Neural progenitor cell (in vitro differentiated cells): ENCODE measurements at regions not wholly inside any gene's neighbourhood (a gene's known extent, or its start where the extent isn't known, plus 50 kb on each side); places are given as distances from the start of the nearest gene placed in this dataset.

Experiments used
- DNase-seq: peaks from one replicate; pipeline ENCODE4 v3.0.0-alpha.2; 2016; ENCODE audit warnings: low spot score
- H2AFZ ChIP-seq: fragments of 200-600 bp; sonication (generic); replicated peaks from 2 replicates; pipeline ENCODE4 v1.6.1; 2016; ENCODE audit warnings: antibody characterized with exemption
- H3F3A ChIP-seq: fragments of 200-600 bp; sonication (generic); 2 replicates; pipeline ENCODE4 v1.6.1; 2016; ENCODE audit warnings: antibody characterized with exemption, low read depth
- H3K27ac ChIP-seq: fragments of 200-600 bp; sonication (generic); 2 replicates; pipeline ENCODE4 v1.5.1; 2016; ENCODE audit warnings: mild to moderate bottlenecking
- H3K27me3 ChIP-seq: fragments of 200-600 bp; sonication (generic); 2 replicates; pipeline ENCODE4 v1.6.1; 2016; ENCODE audit warnings: mild to moderate bottlenecking, moderate library complexity
- H3K36me3 ChIP-seq: fragments of 200-600 bp; sonication (generic); 2 replicates; pipeline ENCODE4 v1.5.1; 2016
- H3K4me1 ChIP-seq: fragments of 200-600 bp; sonication (generic); 2 replicates; pipeline ENCODE4 v1.6.1; 2016; ENCODE audit warnings: mixed run types
- H3K4me2 ChIP-seq: fragments of 200-600 bp; sonication (generic); 2 replicates; pipeline ENCODE4 v1.6.1; 2016
- H3K4me3 ChIP-seq: fragments of 200-600 bp; sonication (generic); 2 replicates; pipeline ENCODE4 v1.5.1; 2016
- H3K79me2 ChIP-seq: fragments of 200-600 bp; sonication (generic); 2 replicates; pipeline ENCODE4 v1.6.1; 2016; ENCODE audit warnings: low read depth
- H3K9ac ChIP-seq: fragments of 200-600 bp; sonication (generic); 2 replicates; pipeline ENCODE4 v1.6.1; 2016
- H3K9me3 ChIP-seq: fragments of 200-600 bp; sonication (generic); 2 replicates; pipeline ENCODE4 v1.5.1; 2016; ENCODE audit warnings: low read depth
- H4K20me1 ChIP-seq: fragments of 200-600 bp; sonication (generic); 2 replicates; pipeline ENCODE4 v1.6.1; 2016; ENCODE audit warnings: low read depth
- H3K27ac Mint-ChIP-seq: 3 replicates; pipeline ENCODE4 v1.8.0; 2021; ENCODE audit warnings: mixed read lengths
- H3K27me3 Mint-ChIP-seq: 2 replicates; pipeline ENCODE4 v1.8.0; 2022; ENCODE audit warnings: low read depth, mild to moderate bottlenecking, inconsistent platforms, moderate library complexity, mixed read lengths; ENCODE audit not compliant: insufficient read depth
- H3K36me3 Mint-ChIP-seq: 3 replicates; pipeline ENCODE4 v1.8.0; 2021; ENCODE audit warnings: mixed read lengths
- H3K4me1 Mint-ChIP-seq: 3 replicates; pipeline ENCODE4 v1.8.0; 2021; ENCODE audit warnings: mixed read lengths
- H3K4me3 Mint-ChIP-seq: 3 replicates; pipeline ENCODE4 v1.8.0; 2021; ENCODE audit warnings: mild to moderate bottlenecking, moderate library complexity, mixed read lengths
- H3K9me3 Mint-ChIP-seq: 3 replicates; pipeline ENCODE4 v1.8.0; 2020; ENCODE audit warnings: mixed read lengths
- EZH2 ChIP-seq: fragments of 200-600 bp; sonication (generic); IDR thresholded peaks from 2 replicates; pipeline ENCODE4 v1.6.1; 2017; ENCODE audit warnings: antibody characterized with exemption, mild to moderate bottlenecking, moderate library complexity
- EZH2phosphoT487 ChIP-seq: fragments of 200-600 bp; sonication (generic); IDR thresholded peaks from 2 replicates; pipeline ENCODE4 v1.6.1; 2017; ENCODE audit warnings: antibody characterized with exemption
- TF ChIP-seq, protein P1 (sequence below): fragments of 200-600 bp; sonication (generic); IDR thresholded peaks from 2 replicates; pipeline ENCODE4 v1.5.1; 2017; ENCODE audit warnings: antibody characterized with exemption, mild to moderate bottlenecking

GRCh38 chr2:208545403-208546042 lies 138.9 kb downstream of the PTH2R start:
- Mint-ChIP-seq H3K36me3 (no peaks in the 10 kb centered on the region), H3K4me1 (no peaks in the 10 kb centered on the region), H3K9me3 (no peaks in the 10 kb centered on the region), H3K27me3 (peaks cover 2% of the 10 kb centered on the region), H3K4me3 (no peak overlapping the region), H3K27ac (peak overlapping the region; percentile 60)
- Histone ChIP-seq H3F3A (no peaks in the 10 kb centered on the region), H2AFZ (peak overlapping the region; percentile 2), H3K9ac (no peak overlapping the region), H3K4me3 (no peak overlapping the region), H4K20me1 (no peaks in the 10 kb centered on the region), H3K79me2 (no peaks in the 10 kb centered on the region), H3K4me2 (no peak overlapping the region), H3K4me1 (no peaks in the 10 kb centered on the region), H3K27me3 (no peaks in the 10 kb centered on the region), H3K9me3 (no peaks in the 10 kb centered on the region), H3K27ac (no peak overlapping the region), H3K36me3 (no peaks in the 10 kb centered on the region)
- TF ChIP-seq EZH2 (no peak), EZH2phosphoT487 (no peak)
- TF ChIP-seq, protein P1, sequence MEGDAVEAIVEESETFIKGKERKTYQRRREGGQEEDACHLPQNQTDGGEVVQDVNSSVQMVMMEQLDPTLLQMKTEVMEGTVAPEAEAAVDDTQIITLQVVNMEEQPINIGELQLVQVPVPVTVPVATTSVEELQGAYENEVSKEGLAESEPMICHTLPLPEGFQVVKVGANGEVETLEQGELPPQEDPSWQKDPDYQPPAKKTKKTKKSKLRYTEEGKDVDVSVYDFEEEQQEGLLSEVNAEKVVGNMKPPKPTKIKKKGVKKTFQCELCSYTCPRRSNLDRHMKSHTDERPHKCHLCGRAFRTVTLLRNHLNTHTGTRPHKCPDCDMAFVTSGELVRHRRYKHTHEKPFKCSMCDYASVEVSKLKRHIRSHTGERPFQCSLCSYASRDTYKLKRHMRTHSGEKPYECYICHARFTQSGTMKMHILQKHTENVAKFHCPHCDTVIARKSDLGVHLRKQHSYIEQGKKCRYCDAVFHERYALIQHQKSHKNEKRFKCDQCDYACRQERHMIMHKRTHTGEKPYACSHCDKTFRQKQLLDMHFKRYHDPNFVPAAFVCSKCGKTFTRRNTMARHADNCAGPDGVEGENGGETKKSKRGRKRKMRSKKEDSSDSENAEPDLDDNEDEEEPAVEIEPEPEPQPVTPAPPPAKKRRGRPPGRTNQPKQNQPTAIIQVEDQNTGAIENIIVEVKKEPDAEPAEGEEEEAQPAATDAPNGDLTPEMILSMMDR: no peak
- peak; percentile 47 for DNase-seq

DNA sequence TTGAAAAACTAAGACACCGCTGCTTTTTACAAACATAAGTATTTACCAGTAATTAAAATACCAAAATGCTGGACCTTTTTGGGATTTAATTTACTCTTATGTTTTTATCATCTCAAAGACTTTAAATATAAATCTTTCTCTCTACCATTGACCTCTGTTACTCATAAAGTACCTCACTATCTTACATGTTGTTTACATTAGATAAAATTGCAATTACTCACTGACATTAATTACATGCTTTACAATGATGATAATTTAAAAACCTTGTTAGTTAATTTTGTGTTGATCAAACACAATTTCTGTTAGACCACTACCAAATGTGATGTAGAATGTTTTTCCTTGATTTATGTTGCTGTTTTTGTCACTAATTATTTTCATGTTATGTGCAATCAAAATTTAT lies 139.5 kb downstream of the PTH2R start:
- Histone ChIP-seq H2AFZ (no peak overlapping the region), H3K4me3 (no peak overlapping the region), H3K9ac (no peak overlapping the region), H3K36me3 (no peaks in the 10 kb centered on the region), H3K27me3 (no peaks in the 10 kb centered on the region), H3K27ac (no peak overlapping the region), H3F3A (no peaks in the 10 kb centered on the region), H3K9me3 (no peaks in the 10 kb centered on the region), H3K4me1 (no peaks in the 10 kb centered on the region), H3K4me2 (no peak overlapping the region), H4K20me1 (no peaks in the 10 kb centered on the region), H3K79me2 (no peaks in the 10 kb centered on the region)
- no peak for DNase-seq
- H3K9me3 Mint-ChIP-seq: no peaks in the 10 kb centered on the region
- H3K36me3 Mint-ChIP-seq: no peaks in the 10 kb centered on the region
- H3K27me3 Mint-ChIP-seq: peaks cover 2% of the 10 kb centered on the region
- H3K4me1 Mint-ChIP-seq: no peaks in the 10 kb centered on the region
- TF ChIP-seq EZH2 (no peak), EZH2phosphoT487 (no peak)
- TF ChIP-seq, protein P1: no peak
- no peak overlapping the region for H3K4me3 Mint-ChIP-seq
- no peak overlapping the region for H3K27ac Mint-ChIP-seq

DNA sequence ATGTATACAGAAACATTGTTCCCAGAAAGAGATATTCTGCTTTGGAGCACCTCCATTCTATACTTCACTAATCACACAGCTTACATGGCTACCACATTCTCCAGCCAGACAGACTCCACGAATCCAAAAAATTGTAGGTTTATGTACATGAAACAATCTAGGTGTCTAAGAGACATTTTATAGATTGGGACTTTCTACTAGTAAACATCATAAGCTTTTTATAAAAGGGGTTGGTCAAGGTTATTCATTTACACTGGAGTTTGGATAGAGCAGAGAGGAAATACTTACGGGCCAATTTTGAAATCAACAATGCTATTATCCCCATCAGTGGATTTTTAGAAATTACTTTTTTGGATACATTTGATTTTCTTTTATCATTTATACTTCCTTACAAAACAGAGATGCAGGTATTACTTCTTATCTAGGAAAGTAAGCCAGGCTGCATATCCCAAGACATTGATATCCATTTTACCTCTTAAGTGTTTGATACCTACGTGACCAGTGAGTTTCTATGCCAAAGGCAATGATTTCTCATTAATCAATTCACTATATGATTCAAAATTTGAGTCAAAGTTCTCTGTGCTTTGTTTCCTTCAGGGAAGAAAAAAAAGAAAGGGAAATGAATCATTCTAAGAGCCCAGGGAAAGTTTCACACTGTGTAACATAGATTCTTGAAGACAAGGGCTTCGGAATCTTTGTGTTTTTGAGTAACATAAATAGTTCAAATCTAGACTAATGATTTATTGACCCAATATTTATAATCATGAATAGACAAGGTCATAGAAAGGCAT lies 140.5 kb downstream of the PTH2R start:
- no peaks in the 10 kb centered on the region for H3K79me2 ChIP-seq
- no peak overlapping the region for H3K27ac ChIP-seq
- Mint-ChIP-seq H3K4me1 (no peaks in the 10 kb centered on the region), H3K4me3 (no peak overlapping the region), H3K27ac (no peak overlapping the region), H3K9me3 (no peaks in the 10 kb centered on the region), H3K27me3 (peaks cover 2% of the 10 kb centered on the region), H3K36me3 (no peaks in the 10 kb centered on the region)
- no peaks in the 10 kb centered on the region for H3K36me3 ChIP-seq
- H3K9me3 ChIP-seq: no peaks in the 10 kb centered on the region
- H4K20me1 ChIP-seq: no peaks in the 10 kb centered on the region
- H3K4me2 ChIP-seq: no peak overlapping the region
- H3K27me3 ChIP-seq: no peaks in the 10 kb centered on the region
- no peak overlapping the region for H3K4me3 ChIP-seq
- H3K4me1 ChIP-seq: no peaks in the 10 kb centered on the region
- H2AFZ ChIP-seq: no peak overlapping the region
- no peak for DNase-seq
- H3K9ac ChIP-seq: no peak overlapping the region
- TF ChIP-seq, protein P1: no peak
- TF ChIP-seq EZH2phosphoT487 (no peak), EZH2 (no peak)
- H3F3A ChIP-seq: no peaks in the 10 kb centered on the region
